Kidney tubule cell (primary cell): ENCODE measurements at regions not wholly inside any gene's neighbourhood (a gene's known extent, or its start where the extent isn't known, plus 50 kb on each side); places are given as distances from the start of the nearest gene placed in this dataset.

ENCODE experiments used
- DNase-seq: peaks from one replicate; pipeline ENCODE4 v3.0.0-alpha.2; 2018; ENCODE audit warnings: low spot score

- no peak for DNase-seq
Measured at GRCh38 chr18:73852789-73853549, 294.7 kb downstream of the FBXO15 start.

GRCh38 chr18:73850782-73851181 is 296.9 kb downstream of the FBXO15 start:
- DNase-seq: no peak

GRCh38 chr18:73848656-73849055 is 299.0 kb downstream of the FBXO15 start:
- DNase-seq: peak; percentile 25

- no peak for DNase-seq
Measured at GRCh38 chr18:73843455-73843854, 304.2 kb downstream of the FBXO15 start.

GRCh38 chr18:73842795-73843394 is 304.7 kb downstream of the FBXO15 start:
- peak; percentile 49 for DNase-seq

- no peak for DNase-seq
Measured at GRCh38 chr18:73841661-73842060, 306.0 kb downstream of the FBXO15 start.

GRCh38 chr18:73840319-73840945 is 307.2 kb downstream of the FBXO15 start:
- DNase-seq: no peak

- DNase-seq: no peak
Measured at GRCh38 chr18:73839441-73839840, 308.2 kb downstream of the FBXO15 start.

GRCh38 chr18:73838107-73838506 is 309.5 kb downstream of the FBXO15 start:
- no peak for DNase-seq

GRCh38 chr18:73835656-73836364 is 311.8 kb downstream of the FBXO15 start:
- DNase-seq: no peak

- no peak for DNase-seq
Measured at GRCh38 chr18:73835039-73835438, 312.6 kb downstream of the FBXO15 start.

- DNase-seq: no peak
Measured at GRCh38 chr18:73831688-73832087, 315.9 kb downstream of the FBXO15 start.

GRCh38 chr18:73829146-73829545 is 318.5 kb downstream of the FBXO15 start:
- no peak for DNase-seq

- DNase-seq: no peak
Measured at GRCh38 chr18:73827801-73828200, 319.8 kb downstream of the FBXO15 start.

- DNase-seq: no peak
Measured at GRCh38 chr18:73826098-73826497, 321.5 kb downstream of the FBXO15 start.

- DNase-seq: no peak
Measured at GRCh38 chr18:73824671-73825070, 323.0 kb downstream of the FBXO15 start.

- DNase-seq: no peak
Measured at GRCh38 chr18:73812423-73812822, 335.2 kb downstream of the FBXO15 start.

- DNase-seq: no peak
Measured at GRCh38 chr18:73807551-73808192, 340.0 kb downstream of the FBXO15 start.

GRCh38 chr18:73805991-73806390 is 341.6 kb downstream of the FBXO15 start:
- peak; percentile 9 for DNase-seq

GRCh38 chr18:73797419-73797818 is 350.2 kb downstream of the FBXO15 start:
- no peak for DNase-seq

GRCh38 chr18:73793386-73793785 is 354.2 kb downstream of the FBXO15 start:
- no peak for DNase-seq

GRCh38 chr18:73791081-73791480 is 356.6 kb downstream of the FBXO15 start:
- DNase-seq: no peak
